ENCODE measurements at regions not wholly inside any gene's neighbourhood (a gene's known extent, or its start where the extent isn't known, plus 50 kb on each side); places are given as distances from the start of the nearest gene placed in this dataset.

DNA sequence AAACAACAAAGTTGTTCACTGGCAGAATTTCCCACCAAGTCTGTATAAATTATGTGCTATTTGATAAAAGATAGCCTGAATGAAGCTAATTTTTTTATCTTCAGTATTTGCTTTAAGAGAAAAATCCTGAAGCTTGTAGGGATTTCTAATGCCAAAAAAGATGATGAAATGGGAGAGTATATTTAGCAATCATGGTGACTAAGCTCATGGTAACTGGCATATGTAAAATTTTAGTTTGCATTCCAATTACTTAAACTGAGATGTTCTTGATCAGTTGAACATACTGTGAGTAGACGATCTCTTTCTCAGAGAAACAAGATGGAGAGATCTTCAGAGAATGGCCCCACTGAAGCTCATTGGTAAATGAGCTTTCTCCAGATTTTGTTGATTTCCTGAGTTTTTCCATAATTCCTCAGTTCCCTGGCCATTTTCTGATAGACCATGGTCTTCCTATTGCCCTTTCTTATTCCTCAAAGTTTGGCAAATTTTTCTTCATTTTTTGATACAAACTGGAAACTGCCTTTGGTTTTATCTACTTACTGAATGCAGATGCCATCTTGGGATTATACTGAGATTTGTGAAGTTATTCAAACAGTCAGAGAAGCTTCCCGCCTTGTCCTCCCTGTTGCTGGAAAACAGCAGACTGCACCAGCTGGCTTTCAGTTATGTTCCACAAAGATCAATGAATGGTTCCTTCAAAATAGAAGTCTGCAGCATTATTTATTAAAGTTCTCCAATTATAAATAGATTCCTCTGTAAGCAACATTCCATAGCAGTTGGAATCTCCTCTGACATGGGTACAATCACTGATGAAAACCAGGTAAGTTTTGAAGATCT lies 68.3 kb upstream of the ALOX12 start:
- DNase-seq (ENCODE audit: low read depth, low spot score) (no peak), ATAC-seq (no peak)
- TF ChIP-seq POLR2AphosphoS5 (IDR thresholded peaks at IDR 0.05; ENCODE audit: low read depth, low read length) = no peak
- no peak for TF ChIP-seq REST (IDR thresholded peaks at IDR 0.05; ENCODE audit: insufficient read depth in 1 of 2, low read depth in 2 of 2, low read length in 1 of 2)
- TF ChIP-seq SIN3A (IDR thresholded peaks at IDR 0.05; ENCODE audit: borderline replicate concordance, insufficient read depth, low read depth, low read length) = no peak
- TF ChIP-seq TCF7L2 (IDR thresholded peaks at IDR 0.05; ENCODE audit: low read depth, low read length) = no peak
- TF ChIP-seq, protein P1, sequence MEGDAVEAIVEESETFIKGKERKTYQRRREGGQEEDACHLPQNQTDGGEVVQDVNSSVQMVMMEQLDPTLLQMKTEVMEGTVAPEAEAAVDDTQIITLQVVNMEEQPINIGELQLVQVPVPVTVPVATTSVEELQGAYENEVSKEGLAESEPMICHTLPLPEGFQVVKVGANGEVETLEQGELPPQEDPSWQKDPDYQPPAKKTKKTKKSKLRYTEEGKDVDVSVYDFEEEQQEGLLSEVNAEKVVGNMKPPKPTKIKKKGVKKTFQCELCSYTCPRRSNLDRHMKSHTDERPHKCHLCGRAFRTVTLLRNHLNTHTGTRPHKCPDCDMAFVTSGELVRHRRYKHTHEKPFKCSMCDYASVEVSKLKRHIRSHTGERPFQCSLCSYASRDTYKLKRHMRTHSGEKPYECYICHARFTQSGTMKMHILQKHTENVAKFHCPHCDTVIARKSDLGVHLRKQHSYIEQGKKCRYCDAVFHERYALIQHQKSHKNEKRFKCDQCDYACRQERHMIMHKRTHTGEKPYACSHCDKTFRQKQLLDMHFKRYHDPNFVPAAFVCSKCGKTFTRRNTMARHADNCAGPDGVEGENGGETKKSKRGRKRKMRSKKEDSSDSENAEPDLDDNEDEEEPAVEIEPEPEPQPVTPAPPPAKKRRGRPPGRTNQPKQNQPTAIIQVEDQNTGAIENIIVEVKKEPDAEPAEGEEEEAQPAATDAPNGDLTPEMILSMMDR (IDR thresholded peaks at IDR 0.05) = no peak
- Histone ChIP-seq H3K4me1 (ENCODE audit: control insufficient read depth, insufficient read depth, low read length) (no peaks in the 10 kb centered on the region), H3K27me3 (ENCODE audit: control insufficient read depth, insufficient read depth, low read length) (no peaks in the 10 kb centered on the region), H3K36me3 (ENCODE audit: control insufficient read depth, insufficient read depth, low read length) (no peaks in the 10 kb centered on the region), H3K4me3 (ENCODE audit: low read depth in 2 of 2, low read length in 2 of 2) (no peak overlapping the region), H3K9me3 (ENCODE audit: control insufficient read depth, insufficient read depth, low read depth, low read length) (no peaks in the 10 kb centered on the region), H3K27ac (ENCODE audit: low read length) (no peak overlapping the region)
- intact Hi-C loops (cut with micrococcal nuclease; ENCODE audit: unreplicated experiment) (no loop called here), in situ Hi-C loops (cut with HindIII; ENCODE audit: low pct_unique_long_range_greater_than_20kb, low sequenced_read_pairs) (no loop called here)
- ChIA-PET POLR2A (no interaction called here), CTCF (interaction anchor here (0.6 kb wide), 1 partner anchor 80 kb away, joined by 3 read pairs; no protein-coding TSS in a partner anchor)
- BruUV-seq (replicated peaks) = no TSS peak

DNA sequence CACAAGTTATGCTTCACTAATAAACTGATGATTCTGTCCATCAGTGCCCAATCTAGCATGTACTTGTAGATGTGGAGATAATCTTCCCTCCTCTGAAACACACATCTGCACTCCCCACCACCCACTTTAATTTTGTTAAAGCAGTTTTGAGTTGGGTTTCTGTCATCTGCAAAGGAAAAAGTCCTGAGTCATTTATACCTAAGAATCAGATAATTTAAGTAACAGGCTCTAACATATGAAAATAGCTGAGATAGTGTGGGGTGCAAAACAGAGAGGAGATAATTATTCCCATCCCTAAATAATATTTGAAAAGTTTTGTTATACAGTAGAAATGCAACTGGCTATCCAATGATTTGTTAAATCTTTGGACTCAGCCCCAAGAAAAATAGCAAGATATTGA lies 67.7 kb upstream of the ALOX12 start:
- H3K9me3 ChIP-seq (ENCODE audit: control insufficient read depth, insufficient read depth, low read depth, low read length) = no peaks in the 10 kb centered on the region
- no peaks in the 10 kb centered on the region for H3K4me1 ChIP-seq (ENCODE audit: control insufficient read depth, insufficient read depth, low read length)
- H3K4me3 ChIP-seq (ENCODE audit: low read depth in 2 of 2, low read length in 2 of 2) = no peak overlapping the region
- intact Hi-C loops (cut with micrococcal nuclease; ENCODE audit: unreplicated experiment) = no loop called here
- no peaks in the 10 kb centered on the region for H3K27me3 ChIP-seq (ENCODE audit: control insufficient read depth, insufficient read depth, low read length)
- H3K27ac ChIP-seq (ENCODE audit: low read length) = no peak overlapping the region
- TF ChIP-seq, protein P1 (IDR thresholded peaks at IDR 0.05) = no peak
- TF ChIP-seq TCF7L2 (IDR thresholded peaks at IDR 0.05; ENCODE audit: low read depth, low read length) (no peak), SIN3A (IDR thresholded peaks at IDR 0.05; ENCODE audit: borderline replicate concordance, insufficient read depth, low read depth, low read length) (no peak), POLR2AphosphoS5 (IDR thresholded peaks at IDR 0.05; ENCODE audit: low read depth, low read length) (no peak), REST (IDR thresholded peaks at IDR 0.05; ENCODE audit: insufficient read depth in 1 of 2, low read depth in 2 of 2, low read length in 1 of 2) (no peak)
- no peak for DNase-seq (ENCODE audit: low read depth, low spot score)
- in situ Hi-C loops (cut with HindIII; ENCODE audit: low pct_unique_long_range_greater_than_20kb, low sequenced_read_pairs) = no loop called here
- H3K36me3 ChIP-seq (ENCODE audit: control insufficient read depth, insufficient read depth, low read length) = no peaks in the 10 kb centered on the region
- BruUV-seq (replicated peaks) = no TSS peak
- CTCF ChIA-PET = interaction anchor here (0.6 kb wide), 1 partner anchor 79 kb away, joined by 3 read pairs; no protein-coding TSS in a partner anchor
- no peak for ATAC-seq
- POLR2A ChIA-PET = no interaction called here
